Vagina (tissue), 2 donors: ENCODE measurements at regions not wholly inside any gene's neighbourhood (a gene's known extent, or its start where the extent isn't known, plus 50 kb on each side); places are given as distances from the start of the nearest gene placed in this dataset.

Experiments used
- DNase-seq, 2 donors: peaks; one replicate each; pipeline ENCODE4 v3.0.0-alpha.2; 2017; ENCODE audit errors: extremely low spot score in 2 of 2
- H3K27ac ChIP-seq: fragments of 200-600 bp; sonication (generic); one replicate; pipeline ENCODE4 v1.5.1; 2019
- H3K27me3 ChIP-seq: fragments of 200-600 bp; sonication (generic); one replicate; pipeline ENCODE4 v1.5.1; 2019
- H3K36me3 ChIP-seq, 2 donors: fragments of 200-600 bp; sonication (generic); one replicate each; pipeline ENCODE4 v1.5.1; 2017 to 2019
- H3K4me1 ChIP-seq: fragments of 200-600 bp; sonication (generic); one replicate; pipeline ENCODE4 v1.5.1; 2019
- H3K4me3 ChIP-seq, 2 donors: fragments of 200-600 bp; sonication (generic); 1 replicate in 1 of 2; 2 replicates in 1 of 2; pipeline ENCODE4 v1.5.1; 2016 to 2019
- H3K9me3 ChIP-seq: fragments of 200-600 bp; sonication (generic); one replicate; pipeline ENCODE4 v1.5.1; 2019
- POLR2A ChIP-seq, 2 donors: fragments of 450-650 bp; IDR thresholded peaks; one replicate each; pipeline ENCODE4 v1.6.1; 2017; ENCODE audit warnings: antibody characterized with exemption in 2 of 2, mild to moderate bottlenecking in 2 of 2, moderate library complexity in 2 of 2
- POLR2AphosphoS5 ChIP-seq, 2 donors: sonication (generic); formaldehyde crosslinking; IDR thresholded peaks; one replicate each; pipeline ENCODE4 v1.9.0; 2017; ENCODE audit warnings: antibody characterized with exemption in 2 of 2, mild to moderate bottlenecking in 2 of 2, low read depth in 1 of 2; ENCODE audit not compliant: insufficient read depth in 1 of 2
- intact Hi-C: fragments of 100-400 bp; cut with DNase I; formaldehyde crosslinking; loops from one replicate; pipeline ENCODE4 v1.15.1; 2023
- TF ChIP-seq, protein P1 (sequence below), 3 experiments: fragments of 450-650 bp in 2 of 3; fragments of 200-600 bp in 1 of 3; sonication (generic) in 1 of 3; IDR thresholded peaks; one replicate each; pipeline ENCODE4 v1.5.1; 2017 to 2019; ENCODE audit warnings: antibody characterized with exemption in 3 of 3, mild to moderate bottlenecking in 2 of 3, moderate library complexity in 2 of 3

DNA sequence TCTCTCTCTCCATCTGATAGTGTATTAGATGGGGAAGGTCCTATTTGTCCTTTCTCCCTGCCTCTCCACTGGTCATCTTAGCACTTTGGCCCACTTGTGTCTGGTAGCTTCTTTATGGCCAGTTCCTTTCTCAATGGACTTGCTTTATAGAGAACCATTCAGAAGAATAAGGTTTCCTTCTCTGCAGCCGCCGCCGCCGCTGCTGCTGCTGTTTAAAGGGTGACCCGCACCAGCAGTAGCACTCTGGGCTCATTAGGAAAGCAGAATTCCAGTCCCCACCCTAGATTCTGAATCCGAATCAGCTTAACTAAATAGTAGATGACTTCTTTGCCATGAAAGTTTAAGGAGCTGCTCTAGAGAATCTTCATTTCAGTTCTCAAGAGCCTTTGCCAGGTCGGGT lies 490.2 kb downstream of the FOXO1 start:
- no peak overlapping the region for H3K4me3 ChIP-seq
- no peaks in the 10 kb centered on the region for H3K9me3 ChIP-seq
- H3K27ac ChIP-seq: no peak overlapping the region
- no peaks in the 10 kb centered on the region for H3K27me3 ChIP-seq
- DNase-seq: no peak
- TF ChIP-seq, protein P1, sequence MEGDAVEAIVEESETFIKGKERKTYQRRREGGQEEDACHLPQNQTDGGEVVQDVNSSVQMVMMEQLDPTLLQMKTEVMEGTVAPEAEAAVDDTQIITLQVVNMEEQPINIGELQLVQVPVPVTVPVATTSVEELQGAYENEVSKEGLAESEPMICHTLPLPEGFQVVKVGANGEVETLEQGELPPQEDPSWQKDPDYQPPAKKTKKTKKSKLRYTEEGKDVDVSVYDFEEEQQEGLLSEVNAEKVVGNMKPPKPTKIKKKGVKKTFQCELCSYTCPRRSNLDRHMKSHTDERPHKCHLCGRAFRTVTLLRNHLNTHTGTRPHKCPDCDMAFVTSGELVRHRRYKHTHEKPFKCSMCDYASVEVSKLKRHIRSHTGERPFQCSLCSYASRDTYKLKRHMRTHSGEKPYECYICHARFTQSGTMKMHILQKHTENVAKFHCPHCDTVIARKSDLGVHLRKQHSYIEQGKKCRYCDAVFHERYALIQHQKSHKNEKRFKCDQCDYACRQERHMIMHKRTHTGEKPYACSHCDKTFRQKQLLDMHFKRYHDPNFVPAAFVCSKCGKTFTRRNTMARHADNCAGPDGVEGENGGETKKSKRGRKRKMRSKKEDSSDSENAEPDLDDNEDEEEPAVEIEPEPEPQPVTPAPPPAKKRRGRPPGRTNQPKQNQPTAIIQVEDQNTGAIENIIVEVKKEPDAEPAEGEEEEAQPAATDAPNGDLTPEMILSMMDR (IDR thresholded peaks at IDR 0.05): no peak
- no peak for TF ChIP-seq POLR2AphosphoS5 (IDR thresholded peaks at IDR 0.05; ENCODE audit: insufficient read depth in 1 of 2, low read depth in 1 of 2)
- TF ChIP-seq POLR2A (IDR thresholded peaks at IDR 0.05): no peak
- no peaks in the 10 kb centered on the region for H3K4me1 ChIP-seq
- H3K36me3 ChIP-seq: no peaks in the 10 kb centered on the region
- intact Hi-C loops: no loop called here

DNA sequence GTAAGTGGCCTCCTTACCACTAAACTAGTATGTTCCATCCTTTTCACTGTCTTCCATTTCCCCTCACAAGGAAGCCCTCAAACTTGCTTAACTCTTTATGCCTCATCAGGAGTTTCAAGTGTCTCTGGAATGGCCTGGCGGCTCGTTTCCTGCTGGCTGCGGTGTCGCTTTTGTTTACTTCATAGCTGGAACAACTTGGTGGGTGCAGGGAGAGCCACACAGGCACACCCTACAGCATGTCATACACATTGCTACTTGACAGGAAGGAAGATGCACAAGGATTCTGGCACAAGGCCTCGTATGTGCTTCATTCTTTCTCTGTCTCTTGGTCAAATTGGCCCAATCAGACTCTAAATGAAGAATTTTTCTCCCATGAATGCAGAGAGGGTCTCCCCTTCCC lies 488.3 kb downstream of the FOXO1 start:
- Histone ChIP-seq H3K36me3 (no peaks in the 10 kb centered on the region), H3K4me3 (no peak overlapping the region), H3K27me3 (no peaks in the 10 kb centered on the region), H3K9me3 (no peaks in the 10 kb centered on the region), H3K27ac (no peak overlapping the region), H3K4me1 (no peaks in the 10 kb centered on the region)
- TF ChIP-seq, protein P1 (IDR thresholded peaks at IDR 0.05): no peak
- no peak for TF ChIP-seq POLR2AphosphoS5 (IDR thresholded peaks at IDR 0.05; ENCODE audit: insufficient read depth in 1 of 2, low read depth in 1 of 2)
- intact Hi-C loops: no loop called here
- DNase-seq: no peak

DNA sequence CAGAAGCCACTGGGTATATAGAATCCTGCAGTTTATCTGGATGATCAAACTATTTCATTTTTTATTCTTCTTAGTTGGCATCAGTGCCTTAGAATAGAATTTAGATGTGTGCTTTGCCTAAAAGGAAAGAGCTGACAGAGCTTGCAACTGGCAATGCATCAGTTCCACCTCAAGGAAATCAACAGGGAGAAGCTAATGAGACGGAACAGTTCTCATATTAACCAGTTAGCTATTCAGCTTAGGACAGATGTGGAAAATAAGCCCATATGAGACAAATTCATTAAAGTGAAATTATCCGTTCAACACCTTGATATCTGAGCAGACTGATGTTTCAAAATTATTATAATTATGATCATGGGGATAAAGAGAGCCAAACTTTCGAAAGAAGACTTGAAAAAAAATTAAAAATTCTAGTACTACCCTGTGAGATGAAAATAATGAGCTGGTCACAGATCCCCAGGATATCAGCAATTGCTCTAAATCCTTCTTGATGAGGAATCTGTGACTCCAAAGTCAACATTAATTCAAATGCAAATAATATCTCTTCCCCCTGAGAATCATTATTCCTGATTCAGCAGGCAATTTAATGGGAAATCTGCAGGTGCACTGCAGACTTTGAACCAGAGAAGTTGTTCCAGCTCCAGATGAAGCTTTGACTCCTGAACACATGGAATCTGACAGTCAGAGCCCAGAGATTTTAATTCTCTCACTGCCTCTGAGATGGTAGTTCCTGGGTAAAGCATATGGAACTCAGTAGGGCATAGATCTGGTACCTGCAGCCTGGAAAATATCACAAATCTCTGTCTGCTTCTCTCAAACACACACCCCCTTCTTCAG lies 486.8 kb downstream of the FOXO1 start:
- no peak for DNase-seq
- Histone ChIP-seq H3K9me3 (no peaks in the 10 kb centered on the region), H3K4me3 (no peak overlapping the region), H3K27ac (no peak overlapping the region), H3K4me1 (no peaks in the 10 kb centered on the region), H3K27me3 (no peaks in the 10 kb centered on the region), H3K36me3 (no peaks in the 10 kb centered on the region)
- TF ChIP-seq POLR2AphosphoS5 (IDR thresholded peaks at IDR 0.05; ENCODE audit: insufficient read depth in 1 of 2, low read depth in 1 of 2): no peak
- TF ChIP-seq POLR2A (IDR thresholded peaks at IDR 0.05): no peak
- TF ChIP-seq, protein P1 (IDR thresholded peaks at IDR 0.05): no peak
- intact Hi-C loops: no loop called here

DNA sequence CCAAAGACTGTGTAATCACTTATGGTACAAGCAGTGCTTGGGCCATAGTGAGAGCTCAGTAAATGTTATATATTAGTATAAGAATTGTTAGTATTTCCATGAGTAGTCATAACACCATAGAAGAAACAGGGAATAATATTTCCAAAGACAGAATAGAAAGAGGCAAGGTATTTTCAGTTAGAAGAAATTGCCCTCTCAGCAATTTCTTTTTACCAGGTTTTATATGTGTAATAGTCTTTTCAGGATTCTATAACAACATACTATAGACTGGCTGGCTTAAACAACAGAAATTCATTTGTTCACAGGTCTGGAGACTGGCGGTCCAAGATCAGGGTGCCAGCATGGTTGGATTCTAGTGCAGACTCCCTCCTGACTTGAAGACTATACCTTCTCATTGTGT lies 485.7 kb downstream of the FOXO1 start:
- intact Hi-C loops: no loop called here
- TF ChIP-seq POLR2AphosphoS5 (IDR thresholded peaks at IDR 0.05; ENCODE audit: insufficient read depth in 1 of 2, low read depth in 1 of 2) (no peak), POLR2A (IDR thresholded peaks at IDR 0.05) (no peak)
- TF ChIP-seq, protein P1 (IDR thresholded peaks at IDR 0.05): no peak
- H3K4me1 ChIP-seq: no peaks in the 10 kb centered on the region
- H3K27ac ChIP-seq: no peak overlapping the region
- no peaks in the 10 kb centered on the region for H3K36me3 ChIP-seq
- H3K27me3 ChIP-seq: no peaks in the 10 kb centered on the region
- no peaks in the 10 kb centered on the region for H3K9me3 ChIP-seq
- H3K4me3 ChIP-seq: no peak overlapping the region
- no peak for DNase-seq

DNA sequence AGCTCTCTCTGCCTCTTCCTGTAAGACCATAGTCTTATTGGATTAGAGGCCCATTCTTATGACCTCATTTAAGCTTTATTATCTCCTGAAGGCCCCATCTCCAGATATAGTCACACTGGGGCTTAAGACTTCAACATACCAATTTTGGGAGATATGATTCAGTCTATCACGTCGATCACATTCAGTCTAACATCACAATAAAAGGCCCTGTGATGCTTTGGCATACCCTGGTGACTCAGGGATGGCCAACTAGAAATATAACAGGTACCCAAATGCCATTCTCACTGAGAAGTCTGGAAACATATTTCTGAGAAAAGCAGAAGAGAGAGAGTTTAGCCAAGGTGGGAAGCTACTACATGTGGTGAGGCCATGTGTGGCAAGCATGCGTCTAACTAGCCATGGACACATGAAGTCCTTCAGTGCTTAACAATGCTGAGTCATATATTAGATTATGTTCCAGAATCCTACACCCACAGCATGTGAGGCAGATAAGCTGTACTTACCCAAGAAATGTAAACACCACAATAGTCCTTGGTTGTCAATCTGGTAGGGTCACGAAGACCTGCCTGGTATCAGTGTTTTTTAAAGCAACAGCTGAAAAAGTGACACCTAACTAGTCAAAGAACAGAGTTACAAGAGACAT lies 485.1 kb downstream of the FOXO1 start:
- Histone ChIP-seq H3K4me1 (no peaks in the 10 kb centered on the region), H3K4me3 (no peak overlapping the region), H3K27ac (no peak overlapping the region), H3K9me3 (no peaks in the 10 kb centered on the region), H3K27me3 (no peaks in the 10 kb centered on the region), H3K36me3 (no peaks in the 10 kb centered on the region)
- intact Hi-C loops: no loop called here
- peak in 1 of 2 donors; percentile 37 for TF ChIP-seq POLR2AphosphoS5 (IDR thresholded peaks at IDR 0.05; ENCODE audit: insufficient read depth in 1 of 2, low read depth in 1 of 2)
- TF ChIP-seq, protein P1 (IDR thresholded peaks at IDR 0.05): no peak
- no peak for TF ChIP-seq POLR2A (IDR thresholded peaks at IDR 0.05)
- no peak for DNase-seq
